CD14-positive monocyte (primary cell): ENCODE measurements at regions not wholly inside any gene's neighbourhood (a gene's known extent, or its start where the extent isn't known, plus 50 kb on each side); places are given as distances from the start of the nearest gene placed in this dataset.

Experiments
- DNase-seq, 3 donors: peaks; one replicate each; pipeline ENCODE4 v3.0.0-alpha.2; 2011 to 2022
- H2AFZ ChIP-seq: 2 replicates; pipeline ENCODE4 v1.6.0; 2012; ENCODE audit warnings: mild to moderate bottlenecking, low read depth, low read length, inconsistent platforms; ENCODE audit not compliant: insufficient read depth, poor library complexity, severe bottlenecking
- H3K27ac ChIP-seq, 2 donors: 1 replicate in 1 of 2; 2 replicates in 1 of 2; pipeline ENCODE4 v1.5.1; 2012 to 2013; ENCODE audit warnings: low read length in 2 of 2, control low read depth in 1 of 2, inconsistent platforms in 1 of 2, low read depth in 1 of 2, mild to moderate bottlenecking in 1 of 2
- H3K27me3 ChIP-seq, 2 donors: one replicate each; pipeline versions ENCODE4 v1.6.0 to v1.6.1; 2011 to 2013; ENCODE audit warnings: low read length in 2 of 2; ENCODE audit not compliant: control insufficient read depth in 2 of 2, insufficient read depth in 2 of 2
- H3K36me3 ChIP-seq, 2 donors: replicated peaks in 1 of 2; 1 replicate in 1 of 2; 2 replicates in 1 of 2; pipeline versions ENCODE4 v1.5.1 to v1.6.1; 2012 to 2013; ENCODE audit warnings: low read length in 2 of 2, control low read depth in 1 of 2, inconsistent platforms in 1 of 2, mild to moderate bottlenecking in 1 of 2; ENCODE audit not compliant: insufficient read depth in 2 of 2, control insufficient read depth in 1 of 2
- H3K4me1 ChIP-seq, 2 donors: 1 replicate in 1 of 2; 2 replicates in 1 of 2; pipeline versions ENCODE4 v1.5.1 to v1.6.1; 2012 to 2013; ENCODE audit warnings: low read length in 2 of 2, control low read depth in 1 of 2, inconsistent platforms in 1 of 2, mild to moderate bottlenecking in 1 of 2, moderate library complexity in 1 of 2; ENCODE audit not compliant: insufficient read depth in 2 of 2, control insufficient read depth in 1 of 2
- H3K4me2 ChIP-seq: replicated peaks from 2 replicates; pipeline ENCODE3; 2012; ENCODE audit warnings: low read length, moderate library complexity, mild to moderate bottlenecking; ENCODE audit not compliant: poor library complexity, severe bottlenecking; ENCODE audit errors: extremely low read depth
- H3K4me3 ChIP-seq, 3 experiments: fragments of 200-600 bp in 1 of 3; sonication (generic) in 1 of 3; replicated peaks in 1 of 3; 1 replicate in 2 of 3; 2 replicates in 1 of 3; pipeline ENCODE4 v1.5.1; 2011 to 2013; ENCODE audit warnings: low read length in 3 of 3, mild to moderate bottlenecking in 3 of 3, control low read depth in 2 of 3, low read depth in 2 of 3, inconsistent platforms in 1 of 3, moderate library complexity in 1 of 3
- H3K79me2 ChIP-seq: 2 replicates; pipeline ENCODE4 v1.6.0; 2012; ENCODE audit warnings: mild to moderate bottlenecking, control low read depth, inconsistent platforms, low read length, moderate library complexity; ENCODE audit not compliant: insufficient read depth
- H3K9ac ChIP-seq: 2 replicates; pipeline ENCODE4 v1.6.0; 2017; ENCODE audit warnings: low read length, mild to moderate bottlenecking; ENCODE audit not compliant: insufficient read depth, poor library complexity, severe bottlenecking
- H3K9me3 ChIP-seq, 2 donors: replicated peaks in 1 of 2; 1 replicate in 1 of 2; 2 replicates in 1 of 2; pipeline versions ENCODE4 v1.5.1 to v1.6.1; 2012 to 2013; ENCODE audit warnings: low read length in 2 of 2, control low read depth in 1 of 2; ENCODE audit not compliant: control insufficient read depth in 1 of 2, insufficient read depth in 1 of 2
- H4K20me1 ChIP-seq: 2 replicates; pipeline ENCODE4 v1.6.0; 2012; ENCODE audit warnings: mild to moderate bottlenecking, low read length, control low read depth, moderate library complexity; ENCODE audit not compliant: insufficient read depth
- H3K27ac Mint-ChIP-seq, 7 donors: one replicate each; pipeline ENCODE4 v1.8.0; 2020; ENCODE audit warnings: mild to moderate bottlenecking in 7 of 7, mixed read lengths in 7 of 7, moderate library complexity in 6 of 7, inconsistent platforms in 2 of 7
- H3K27me3 Mint-ChIP-seq, 3 donors: one replicate each; pipeline ENCODE4 v1.8.0; 2021 to 2022; ENCODE audit warnings: low read depth in 3 of 3, mild to moderate bottlenecking in 3 of 3, mixed read lengths in 3 of 3, moderate library complexity in 3 of 3, inconsistent platforms in 1 of 3
- H3K36me3 Mint-ChIP-seq, 2 donors: one replicate each; pipeline ENCODE4 v1.8.0; 2020; ENCODE audit warnings: mixed read lengths in 2 of 2, inconsistent platforms in 1 of 2, mild to moderate bottlenecking in 1 of 2
- H3K4me1 Mint-ChIP-seq: one replicate; pipeline ENCODE4 v1.8.0; 2020; ENCODE audit warnings: mild to moderate bottlenecking, mixed read lengths
- H3K4me3 Mint-ChIP-seq, 2 donors: one replicate each; pipeline ENCODE4 v1.8.0; 2020; ENCODE audit warnings: mild to moderate bottlenecking in 2 of 2, mixed read lengths in 2 of 2, moderate library complexity in 1 of 2
- H3K9me3 Mint-ChIP-seq, 7 donors: one replicate each; pipeline ENCODE4 v1.8.0; 2020 to 2022; ENCODE audit warnings: mixed read lengths in 7 of 7, mild to moderate bottlenecking in 6 of 7, moderate library complexity in 6 of 7, inconsistent platforms in 2 of 7
- CTCF ChIP-seq: fragments of 200-600 bp; IDR thresholded peaks from one replicate; pipeline ENCODE4 v1.8.0; 2022; ENCODE audit warnings: antibody characterized with exemption, mild to moderate bottlenecking
- WGBS: methylation state at CpG from one replicate; pipeline ENCODE4 v1.1.5; 2013; ENCODE audit warnings: missing lambda C conversion rate; ENCODE audit not compliant: insufficient coverage; 5-methylcytosine and 5-hydroxymethylcytosine counted together
- intact Hi-C, 2 donors: fragments of 100-400 bp; cut with micrococcal nuclease; formaldehyde crosslinking; loops; one replicate each; pipeline versions ENCODE4 v1.15.0 to v1.15.1; 2023

GRCh38 chr20:54897787-54898186 is 422.4 kb downstream of the DOK5 start:
- no peaks in the 10 kb centered on the region for H3K4me1 Mint-ChIP-seq
- peaks cover 0 to 1% (median 0%) of the 10 kb centered on the region in 3 donors for H3K27me3 Mint-ChIP-seq
- peaks cover 30 to 46% of the 10 kb centered on the region in 2 donors for H3K9me3 ChIP-seq
- no peak overlapping the region for H3K4me3 Mint-ChIP-seq
- no peak for TF ChIP-seq CTCF
- no peak overlapping the region for H3K4me2 ChIP-seq
- H4K20me1 ChIP-seq = no peaks in the 10 kb centered on the region
- no peak for DNase-seq
- 87% methylated on average over 3 of the region's 6 CpGs for WGBS
- H3K27ac Mint-ChIP-seq = no peak overlapping the region
- intact Hi-C loops = no loop called here
- H3K4me1 ChIP-seq = no peaks in the 10 kb centered on the region
- H3K4me3 ChIP-seq = no peak overlapping the region
- H3K36me3 Mint-ChIP-seq = no peaks in the 10 kb centered on the region
- H3K27ac ChIP-seq = no peak overlapping the region
- no peak overlapping the region for H3K9ac ChIP-seq
- no peaks in the 10 kb centered on the region for H3K27me3 ChIP-seq
- H3K36me3 ChIP-seq = no peaks in the 10 kb centered on the region
- no peak overlapping the region for H2AFZ ChIP-seq
- peaks cover 13 to 41% (median 28%) of the 10 kb centered on the region in 7 donors for H3K9me3 Mint-ChIP-seq
- no peaks in the 10 kb centered on the region for H3K79me2 ChIP-seq

DNA sequence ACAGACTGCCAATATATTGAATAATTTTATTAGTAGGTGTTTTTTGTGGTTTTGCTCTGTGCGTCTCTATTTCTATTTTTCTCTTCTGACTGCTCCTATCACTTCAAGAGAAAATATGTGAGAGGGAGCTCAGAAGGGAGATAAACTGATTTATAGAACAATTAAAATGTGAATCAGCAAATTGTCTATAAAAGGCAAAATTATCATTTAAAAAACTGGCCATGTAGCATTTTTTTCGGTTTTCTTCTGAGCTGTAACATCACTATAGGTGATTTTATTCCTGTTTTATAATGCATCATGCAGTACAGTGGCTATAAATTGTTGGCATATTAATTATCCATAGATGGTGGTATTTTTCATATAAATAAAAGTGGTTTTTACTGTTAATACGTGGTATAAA is 416.5 kb downstream of the DOK5 start:
- Histone ChIP-seq H3K79me2 (no peaks in the 10 kb centered on the region), H3K27me3 (no peaks in the 10 kb centered on the region), H2AFZ (no peak overlapping the region), H3K27ac (no peak overlapping the region), H3K36me3 (no peaks in the 10 kb centered on the region), H3K4me1 (no peaks in the 10 kb centered on the region), H3K9ac (no peak overlapping the region), H4K20me1 (no peaks in the 10 kb centered on the region), H3K4me3 (no peak overlapping the region), H3K4me2 (no peak overlapping the region), H3K9me3 (peaks cover 13 to 22% of the 10 kb centered on the region in 2 donors)
- Mint-ChIP-seq H3K4me3 (no peak overlapping the region), H3K27ac (no peak overlapping the region), H3K9me3 (peaks cover 0 to 17% (median 7%) of the 10 kb centered on the region in 7 donors), H3K36me3 (no peaks in the 10 kb centered on the region), H3K27me3 (peaks cover 0 to 3% (median 0%) of the 10 kb centered on the region in 3 donors), H3K4me1 (no peaks in the 10 kb centered on the region)
- TF ChIP-seq CTCF = no peak
- no peak for DNase-seq
- intact Hi-C loops = no loop called here
- no CpG with 5 or more reads among the region's 3 CpGs for WGBS
